OCI-LY1 (cell line): ENCODE measurements at regions not wholly inside any gene's neighbourhood (a gene's known extent, or its start where the extent isn't known, plus 50 kb on each side); places are given as distances from the start of the nearest gene placed in this dataset.

ENCODE experiments used
- CTCF ChIP-seq: fragments of 200-600 bp; sonication (generic), shearing (Covaris generic); IDR thresholded peaks from 2 replicates; pipeline ENCODE4 v1.5.1; 2017; ENCODE audit warnings: mild to moderate bottlenecking, antibody characterized with exemption, low read length, moderate library complexity, mixed read lengths
- EZH2 ChIP-seq: fragments of 200-600 bp; sonication (generic), shearing (Covaris generic); IDR thresholded peaks from 2 replicates; pipeline ENCODE4 v1.8.0; 2017; ENCODE audit warnings: borderline replicate concordance, mixed run types, mild to moderate bottlenecking, antibody characterized with exemption, low read length, moderate library complexity, mixed read lengths

- TF ChIP-seq CTCF (no peak), EZH2 (no peak)
Measured at GRCh38 chr1:107003972-107004371, 52.5 kb upstream of the PRMT6 start.
